Breast epithelium (tissue), 3 donors: ENCODE measurements at regions not wholly inside any gene's neighbourhood (a gene's known extent, or its start where the extent isn't known, plus 50 kb on each side); places are given as distances from the start of the nearest gene placed in this dataset.

Experiments used
- CTCF ChIP-seq, 3 donors: fragments of 450-650 bp; IDR thresholded peaks; one replicate each; pipeline ENCODE4 v1.5.1; 2016 to 2017; ENCODE audit warnings: antibody characterized with exemption in 3 of 3, mild to moderate bottlenecking in 3 of 3, moderate library complexity in 3 of 3
- POLR2A ChIP-seq: fragments of 450-650 bp; IDR thresholded peaks from one replicate; pipeline ENCODE4 v1.6.1; 2016; ENCODE audit warnings: antibody characterized with exemption, mild to moderate bottlenecking, moderate library complexity
- POLR2AphosphoS5 ChIP-seq, 3 donors: sonication (generic); formaldehyde crosslinking; IDR thresholded peaks; one replicate each; pipeline ENCODE4 v1.6.1; 2017; ENCODE audit warnings: antibody characterized with exemption in 3 of 3

GRCh38 chr2:53485021-53485728 lies 282.4 kb upstream of the CHAC2 start:
- TF ChIP-seq CTCF (IDR thresholded peaks at IDR 0.05) = no peak
- TF ChIP-seq POLR2AphosphoS5 (IDR thresholded peaks at IDR 0.05) = no peak
- TF ChIP-seq POLR2A = no peak
